Upper lobe of left lung (tissue), 6 donors: ENCODE measurements at regions not wholly inside any gene's neighbourhood (a gene's known extent, or its start where the extent isn't known, plus 50 kb on each side); places are given as distances from the start of the nearest gene placed in this dataset.

ENCODE experiments used
- ATAC-seq, 2 donors: fragments of 200-7000 bp; cut with Tn5 transposase; one replicate each; pipeline ENCODE4 v1.9.1; 2022; ENCODE audit warnings: mild to moderate bottlenecking in 2 of 2, moderate library complexity in 2 of 2; ENCODE audit not compliant: low FRiP score in 2 of 2
- DNase-seq, 2 donors: peaks; one replicate each; pipeline ENCODE4 v3.0.0-alpha.2; 2019 to 2020
- H3K27ac ChIP-seq, 4 donors: fragments of 200-600 bp; sonication (generic); one replicate each; pipeline ENCODE4 v1.5.1; 2016 to 2019
- H3K27me3 ChIP-seq, 4 donors: fragments of 200-600 bp; sonication (generic); one replicate each; pipeline ENCODE4 v1.5.1; 2017 to 2019
- H3K36me3 ChIP-seq, 4 donors: fragments of 200-600 bp; sonication (generic); one replicate each; pipeline ENCODE4 v1.5.1; 2016 to 2019
- H3K4me1 ChIP-seq, 4 donors: fragments of 200-600 bp; sonication (generic); one replicate each; pipeline ENCODE4 v1.5.1; 2018 to 2019
- H3K4me3 ChIP-seq, 4 donors: fragments of 200-600 bp; sonication (generic); one replicate each; pipeline ENCODE4 v1.5.1; 2017 to 2019; ENCODE audit warnings: mild to moderate bottlenecking in 2 of 4, moderate library complexity in 1 of 4
- H3K9me3 ChIP-seq, 4 donors: fragments of 200-600 bp; sonication (generic); one replicate each; pipeline ENCODE4 v1.5.1; 2018 to 2019
- EP300 ChIP-seq, 4 donors: sonication (generic); formaldehyde crosslinking; IDR thresholded peaks; one replicate each; pipeline ENCODE4 v1.5.1; 2017; ENCODE audit warnings: antibody characterized with exemption in 4 of 4, control low read depth in 2 of 4
- POLR2A ChIP-seq, 4 donors: fragments of 450-650 bp; IDR thresholded peaks; one replicate each; pipeline ENCODE4 v1.5.1; 2016 to 2017; ENCODE audit warnings: antibody characterized with exemption in 4 of 4, mild to moderate bottlenecking in 2 of 4
- POLR2AphosphoS5 ChIP-seq, 2 donors: sonication (generic); formaldehyde crosslinking; IDR thresholded peaks; one replicate each; pipeline ENCODE4 v1.5.1; 2017; ENCODE audit warnings: antibody characterized with exemption in 2 of 2
- WGBS, 2 donors: methylation state at CpG; one replicate each; pipeline ENCODE4 v1.1.5; 2017 to 2018; 5-methylcytosine and 5-hydroxymethylcytosine counted together
- TF ChIP-seq, protein P1 (sequence below), 6 experiments: fragments of 450-650 bp in 4 of 6; fragments of 200-600 bp in 2 of 6; sonication (generic) in 2 of 6; IDR thresholded peaks; one replicate each; pipeline ENCODE4 v1.5.1; 2016 to 2019; ENCODE audit warnings: antibody characterized with exemption in 6 of 6
- donor health status: DM: no; HTN: no; CAD: no; lungs with moderate emphysema.
- donor health status: DM: no; HTN: yes; CAD: no; lungs with severe emphysema.

GRCh38 chrX:39189431-39189830 is 388.2 kb downstream of the MID1IP1 start:
- Histone ChIP-seq H3K4me3 (no peak overlapping the region), H3K9me3 (peaks cover 0 to 8% (median 0%) of the 10 kb centered on the region in 4 donors), H3K27ac (no peak overlapping the region), H3K4me1 (no peaks in the 10 kb centered on the region), H3K27me3 (no peaks in the 10 kb centered on the region), H3K36me3 (no peaks in the 10 kb centered on the region)
- ATAC-seq (no peak), DNase-seq (no peak)
- no peak for TF ChIP-seq POLR2A (IDR thresholded peaks at IDR 0.05)
- TF ChIP-seq EP300 (IDR thresholded peaks at IDR 0.05) = no peak
- TF ChIP-seq, protein P1, sequence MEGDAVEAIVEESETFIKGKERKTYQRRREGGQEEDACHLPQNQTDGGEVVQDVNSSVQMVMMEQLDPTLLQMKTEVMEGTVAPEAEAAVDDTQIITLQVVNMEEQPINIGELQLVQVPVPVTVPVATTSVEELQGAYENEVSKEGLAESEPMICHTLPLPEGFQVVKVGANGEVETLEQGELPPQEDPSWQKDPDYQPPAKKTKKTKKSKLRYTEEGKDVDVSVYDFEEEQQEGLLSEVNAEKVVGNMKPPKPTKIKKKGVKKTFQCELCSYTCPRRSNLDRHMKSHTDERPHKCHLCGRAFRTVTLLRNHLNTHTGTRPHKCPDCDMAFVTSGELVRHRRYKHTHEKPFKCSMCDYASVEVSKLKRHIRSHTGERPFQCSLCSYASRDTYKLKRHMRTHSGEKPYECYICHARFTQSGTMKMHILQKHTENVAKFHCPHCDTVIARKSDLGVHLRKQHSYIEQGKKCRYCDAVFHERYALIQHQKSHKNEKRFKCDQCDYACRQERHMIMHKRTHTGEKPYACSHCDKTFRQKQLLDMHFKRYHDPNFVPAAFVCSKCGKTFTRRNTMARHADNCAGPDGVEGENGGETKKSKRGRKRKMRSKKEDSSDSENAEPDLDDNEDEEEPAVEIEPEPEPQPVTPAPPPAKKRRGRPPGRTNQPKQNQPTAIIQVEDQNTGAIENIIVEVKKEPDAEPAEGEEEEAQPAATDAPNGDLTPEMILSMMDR (IDR thresholded peaks at IDR 0.05) = no peak
- no peak for TF ChIP-seq POLR2AphosphoS5 (IDR thresholded peaks at IDR 0.05)
- 68 to 71% methylated on average over 1 of the region's 1 CpG for WGBS, 2 donors

- Histone ChIP-seq H3K27ac (no peak overlapping the region), H3K27me3 (no peaks in the 10 kb centered on the region), H3K4me3 (no peak overlapping the region), H3K9me3 (no peaks in the 10 kb centered on the region), H3K4me1 (no peaks in the 10 kb centered on the region), H3K36me3 (no peaks in the 10 kb centered on the region)
- TF ChIP-seq, protein P1 (IDR thresholded peaks at IDR 0.05) = no peak
- no peak for TF ChIP-seq POLR2AphosphoS5 (IDR thresholded peaks at IDR 0.05)
- no peak for TF ChIP-seq EP300 (IDR thresholded peaks at IDR 0.05)
- no peak for TF ChIP-seq POLR2A (IDR thresholded peaks at IDR 0.05)
- DNase-seq (no peak), ATAC-seq (no peak)
- WGBS, 2 donors = 59 to 60% methylated on average over 3 of the region's 3 CpGs
These were observed 393.4 kb downstream of the MID1IP1 start for GRCh38 chrX:39194673-39195072.

- H3K27ac ChIP-seq = no peak overlapping the region
- ATAC-seq (no peak), DNase-seq (no peak)
- H3K9me3 ChIP-seq = no peaks in the 10 kb centered on the region
- H3K27me3 ChIP-seq = no peaks in the 10 kb centered on the region
- TF ChIP-seq POLR2AphosphoS5 (IDR thresholded peaks at IDR 0.05) = no peak
- TF ChIP-seq POLR2A (IDR thresholded peaks at IDR 0.05) = no peak
- TF ChIP-seq, protein P1 (IDR thresholded peaks at IDR 0.05) = no peak
- TF ChIP-seq EP300 (IDR thresholded peaks at IDR 0.05) = no peak
- H3K4me1 ChIP-seq = no peaks in the 10 kb centered on the region
- WGBS, 2 donors = 0 to 28% methylated on average over 1 to 7 of the region's 7 CpGs
- no peak overlapping the region for H3K4me3 ChIP-seq
- no peaks in the 10 kb centered on the region for H3K36me3 ChIP-seq
These were observed 393.9 kb downstream of the MID1IP1 start for GRCh38 chrX:39195156-39195555.

GRCh38 chrX:39196192-39197102 is 395.2 kb downstream of the MID1IP1 start:
- Histone ChIP-seq H3K4me3 (no peak overlapping the region), H3K36me3 (no peaks in the 10 kb centered on the region), H3K27me3 (no peaks in the 10 kb centered on the region), H3K4me1 (no peaks in the 10 kb centered on the region), H3K9me3 (no peaks in the 10 kb centered on the region), H3K27ac (no peak overlapping the region)
- TF ChIP-seq POLR2A (IDR thresholded peaks at IDR 0.05) = no peak
- TF ChIP-seq POLR2AphosphoS5 (IDR thresholded peaks at IDR 0.05) = no peak
- TF ChIP-seq EP300 (IDR thresholded peaks at IDR 0.05) = no peak
- TF ChIP-seq, protein P1 (IDR thresholded peaks at IDR 0.05) = no peak
- ATAC-seq (peak in 1 of 2 donors; percentile 41), DNase-seq (no peak)
- WGBS, 2 donors = 49 to 53% methylated on average over 7 to 10 of the region's 10 CpGs

DNA sequence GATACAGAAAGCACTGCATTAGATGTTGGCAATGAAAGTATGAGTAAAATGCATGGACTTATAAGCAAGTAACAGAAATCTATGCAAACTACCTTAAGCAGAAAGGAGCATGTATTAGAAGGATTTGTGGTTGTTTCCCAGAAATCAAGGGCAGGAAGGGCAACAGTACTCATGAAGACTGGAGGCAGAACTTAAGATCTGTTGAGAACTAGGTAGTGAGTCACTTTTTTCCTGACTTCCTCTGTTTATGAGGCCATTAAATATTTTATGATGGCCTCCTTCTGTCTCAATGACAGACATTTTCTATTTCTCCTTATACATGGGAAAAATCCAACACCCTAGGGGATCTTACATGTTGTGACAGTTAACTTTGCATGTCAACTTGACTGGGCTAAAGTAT is 398.2 kb downstream of the MID1IP1 start:
- no peaks in the 10 kb centered on the region for H3K4me1 ChIP-seq
- no peak overlapping the region for H3K4me3 ChIP-seq
- no peaks in the 10 kb centered on the region for H3K36me3 ChIP-seq
- no peak overlapping the region for H3K27ac ChIP-seq
- TF ChIP-seq, protein P1 (IDR thresholded peaks at IDR 0.05) = no peak
- no peak for TF ChIP-seq EP300 (IDR thresholded peaks at IDR 0.05)
- no peak for TF ChIP-seq POLR2A (IDR thresholded peaks at IDR 0.05)
- no peak for TF ChIP-seq POLR2AphosphoS5 (IDR thresholded peaks at IDR 0.05)
- DNase-seq = no peak
- H3K9me3 ChIP-seq = no peaks in the 10 kb centered on the region
- no peaks in the 10 kb centered on the region for H3K27me3 ChIP-seq
- no peak for ATAC-seq
